ENCODE measurements at regions not wholly inside any gene's neighbourhood (a gene's known extent, or its start where the extent isn't known, plus 50 kb on each side); places are given as distances from the start of the nearest gene placed in this dataset.

- TF ChIP-seq POLR2AphosphoS5 (IDR thresholded peaks at IDR 0.05; ENCODE audit: low read depth, low read length) (no peak), CTCF (IDR thresholded peaks at IDR 0.05) (no peak)
Measured at GRCh38 chr1:106836708-106837107, 219.8 kb upstream of the PRMT6 start.

Measured in Panc1 (cell line).